ENCODE measurements at regions not wholly inside any gene's neighbourhood (a gene's known extent, or its start where the extent isn't known, plus 50 kb on each side); places are given as distances from the start of the nearest gene placed in this dataset.

- TF ChIP-seq CTCF (IDR thresholded peaks at IDR 0.05; ENCODE audit: borderline replicate concordance, insufficient read depth, low read depth, low read length) = no peak
- no peak overlapping the region for H3K4me3 ChIP-seq (ENCODE audit: low read depth, low read length)
Observed at GRCh38 chr11:29755474-29755873, 261.4 kb downstream of the KCNA4 start.

- no peak overlapping the region for H3K4me3 ChIP-seq (ENCODE audit: low read depth, low read length)
- no peak for TF ChIP-seq CTCF (IDR thresholded peaks at IDR 0.05; ENCODE audit: borderline replicate concordance, insufficient read depth, low read depth, low read length)
Observed at GRCh38 chr11:29751618-29752017, 265.2 kb downstream of the KCNA4 start.

GRCh38 chr11:29750392-29750791 lies 266.4 kb downstream of the KCNA4 start:
- no peak overlapping the region for H3K4me3 ChIP-seq (ENCODE audit: low read depth, low read length)
- no peak for TF ChIP-seq CTCF (IDR thresholded peaks at IDR 0.05; ENCODE audit: borderline replicate concordance, insufficient read depth, low read depth, low read length)

GRCh38 chr11:29734287-29734686 lies 282.5 kb downstream of the KCNA4 start:
- no peak for TF ChIP-seq CTCF (IDR thresholded peaks at IDR 0.05; ENCODE audit: borderline replicate concordance, insufficient read depth, low read depth, low read length)
- H3K4me3 ChIP-seq (ENCODE audit: low read depth, low read length) = no peak overlapping the region

- H3K4me3 ChIP-seq (ENCODE audit: low read depth, low read length) = no peak overlapping the region
- no peak for TF ChIP-seq CTCF (IDR thresholded peaks at IDR 0.05; ENCODE audit: borderline replicate concordance, insufficient read depth, low read depth, low read length)
Observed at GRCh38 chr11:29713831-29714320, 303.0 kb downstream of the KCNA4 start.

GRCh38 chr11:29712616-29713015 lies 304.2 kb downstream of the KCNA4 start:
- H3K4me3 ChIP-seq (ENCODE audit: low read depth, low read length) = no peak overlapping the region

More at GRCh38 chr11:29712616-29713015, 304.2 kb downstream of the KCNA4 start:
- no peak for TF ChIP-seq CTCF (IDR thresholded peaks at IDR 0.05; ENCODE audit: borderline replicate concordance, insufficient read depth, low read depth, low read length)
